Type B pancreatic cell (in vitro differentiated cells): ENCODE measurements at regions not wholly inside any gene's neighbourhood (a gene's known extent, or its start where the extent isn't known, plus 50 kb on each side); places are given as distances from the start of the nearest gene placed in this dataset.

Experiments used
- DNase-seq: peaks from one replicate; pipeline ENCODE4 v3.0.0; 2021; ENCODE audit warnings: mixed read lengths; ENCODE audit not compliant: unreplicated experiment; ENCODE audit errors: extremely low spot score
- H3K27ac Mint-ChIP-seq: 2 replicates; pipeline ENCODE4 v1.8.0; 2021; ENCODE audit warnings: mild to moderate bottlenecking, mixed read lengths
- H3K27me3 Mint-ChIP-seq: 2 replicates; pipeline ENCODE4 v1.8.0; 2021; ENCODE audit warnings: mixed read lengths
- H3K36me3 Mint-ChIP-seq: 2 replicates; pipeline ENCODE4 v1.8.0; 2021; ENCODE audit warnings: mixed read lengths
- H3K4me1 Mint-ChIP-seq: one replicate; pipeline ENCODE4 v1.8.0; 2021; ENCODE audit warnings: mixed read lengths; ENCODE audit not compliant: unreplicated experiment
- H3K4me3 Mint-ChIP-seq: 2 replicates; pipeline ENCODE4 v1.8.0; 2021; ENCODE audit warnings: mild to moderate bottlenecking, mixed read lengths
- H3K9me3 Mint-ChIP-seq: 2 replicates; pipeline ENCODE4 v1.8.0; 2021; ENCODE audit warnings: mixed read lengths
- TF ChIP-seq, protein P1 (sequence below): fragments of 200-600 bp; sonication (generic); conservative IDR thresholded peaks from 2 replicates; pipeline ENCODE4 v1.5.0; 2021; ENCODE audit warnings: antibody characterized with exemption, mild to moderate bottlenecking

DNA sequence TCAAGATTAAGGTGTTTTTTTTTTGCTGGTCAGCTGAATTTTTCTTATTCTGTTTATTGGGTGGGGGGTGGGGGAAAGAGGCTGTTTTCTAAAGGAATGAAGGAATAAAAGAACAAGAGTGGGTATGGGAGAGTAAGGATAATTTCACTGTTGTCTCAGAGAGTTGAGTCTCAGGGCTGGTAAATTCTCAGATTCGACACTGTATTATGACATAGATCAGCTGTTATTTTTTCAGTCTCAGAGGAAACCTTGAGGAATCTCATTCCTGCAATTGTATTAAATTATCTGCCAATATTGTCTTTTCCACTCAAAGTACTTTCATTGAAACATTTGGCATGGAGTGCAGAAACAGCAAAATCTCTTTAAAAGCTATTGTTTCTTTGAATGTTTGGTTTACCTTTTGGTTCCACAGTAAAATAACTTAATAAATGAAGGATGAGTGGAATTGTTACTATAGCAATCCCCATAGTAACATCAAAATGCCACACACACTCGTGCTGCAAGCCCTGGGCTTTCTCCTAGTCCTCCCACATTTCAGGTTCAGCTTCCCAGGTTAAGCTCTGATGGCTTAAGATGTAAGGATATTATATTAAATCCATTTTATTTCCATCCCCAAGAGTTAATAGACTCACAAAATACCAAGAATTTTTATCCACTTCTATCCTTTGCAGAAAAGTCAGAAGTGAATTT, 478.7 kb upstream of the TCF4 start:
- Mint-ChIP-seq H3K9me3 (peaks cover 3% of the 10 kb centered on the region), H3K27ac (no peak overlapping the region), H3K4me3 (no peak overlapping the region), H3K27me3 (no peaks in the 10 kb centered on the region), H3K4me1 (peaks cover 13% of the 10 kb centered on the region), H3K36me3 (no peaks in the 10 kb centered on the region)
- no peak for DNase-seq
- TF ChIP-seq, protein P1, sequence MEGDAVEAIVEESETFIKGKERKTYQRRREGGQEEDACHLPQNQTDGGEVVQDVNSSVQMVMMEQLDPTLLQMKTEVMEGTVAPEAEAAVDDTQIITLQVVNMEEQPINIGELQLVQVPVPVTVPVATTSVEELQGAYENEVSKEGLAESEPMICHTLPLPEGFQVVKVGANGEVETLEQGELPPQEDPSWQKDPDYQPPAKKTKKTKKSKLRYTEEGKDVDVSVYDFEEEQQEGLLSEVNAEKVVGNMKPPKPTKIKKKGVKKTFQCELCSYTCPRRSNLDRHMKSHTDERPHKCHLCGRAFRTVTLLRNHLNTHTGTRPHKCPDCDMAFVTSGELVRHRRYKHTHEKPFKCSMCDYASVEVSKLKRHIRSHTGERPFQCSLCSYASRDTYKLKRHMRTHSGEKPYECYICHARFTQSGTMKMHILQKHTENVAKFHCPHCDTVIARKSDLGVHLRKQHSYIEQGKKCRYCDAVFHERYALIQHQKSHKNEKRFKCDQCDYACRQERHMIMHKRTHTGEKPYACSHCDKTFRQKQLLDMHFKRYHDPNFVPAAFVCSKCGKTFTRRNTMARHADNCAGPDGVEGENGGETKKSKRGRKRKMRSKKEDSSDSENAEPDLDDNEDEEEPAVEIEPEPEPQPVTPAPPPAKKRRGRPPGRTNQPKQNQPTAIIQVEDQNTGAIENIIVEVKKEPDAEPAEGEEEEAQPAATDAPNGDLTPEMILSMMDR, result no peak

DNA sequence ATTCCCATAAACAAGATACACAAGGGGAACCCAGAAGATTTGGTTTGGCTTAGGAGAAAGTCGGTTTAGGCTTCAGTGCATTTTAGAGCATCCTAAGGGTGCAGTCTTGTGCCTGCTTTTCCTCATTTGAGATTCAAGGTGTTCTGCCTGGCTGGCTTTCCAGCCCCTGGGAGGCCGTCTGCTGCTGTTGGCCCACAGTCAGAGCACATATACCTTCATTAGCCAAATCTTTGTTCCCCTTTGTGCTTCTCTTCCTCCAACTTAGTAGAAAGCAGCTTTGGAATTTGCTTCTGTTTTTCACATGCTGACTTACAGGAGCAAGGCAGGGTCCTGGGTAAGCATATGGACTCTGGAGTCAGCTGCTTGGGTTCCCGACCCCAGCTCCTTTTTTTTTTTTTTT, 477.1 kb upstream of the TCF4 start:
- no peak for DNase-seq
- no peak overlapping the region for H3K4me3 Mint-ChIP-seq
- H3K9me3 Mint-ChIP-seq, result peaks cover 4% of the 10 kb centered on the region
- H3K27me3 Mint-ChIP-seq, result no peaks in the 10 kb centered on the region
- peaks cover 13% of the 10 kb centered on the region for H3K4me1 Mint-ChIP-seq
- TF ChIP-seq, protein P1, result no peak
- H3K36me3 Mint-ChIP-seq, result no peaks in the 10 kb centered on the region
- H3K27ac Mint-ChIP-seq, result no peak overlapping the region

DNA sequence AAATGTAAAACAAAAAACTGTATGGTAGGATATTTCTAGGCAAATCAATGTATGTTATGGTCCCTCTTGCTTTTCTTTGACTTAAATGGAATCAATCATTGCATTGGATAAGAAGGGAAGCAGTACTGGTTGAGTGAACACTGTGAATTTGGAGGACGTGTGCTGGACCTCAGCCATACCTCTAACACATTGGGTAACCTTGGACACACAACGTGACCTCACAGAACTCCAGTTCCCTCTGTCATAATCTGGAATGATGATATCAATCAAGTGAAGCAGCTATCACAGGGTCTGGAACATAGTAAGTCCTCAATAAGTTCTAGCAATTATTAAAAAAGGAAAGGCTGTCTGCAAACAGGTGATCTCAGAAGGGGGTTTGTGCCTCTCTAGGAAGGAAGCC, 474.9 kb upstream of the TCF4 start:
- Mint-ChIP-seq H3K27ac (no peak overlapping the region), H3K9me3 (peaks cover 4% of the 10 kb centered on the region), H3K27me3 (no peaks in the 10 kb centered on the region), H3K36me3 (no peaks in the 10 kb centered on the region), H3K4me3 (no peak overlapping the region), H3K4me1 (peaks cover 13% of the 10 kb centered on the region)
- no peak for DNase-seq
- TF ChIP-seq, protein P1, result no peak

DNA sequence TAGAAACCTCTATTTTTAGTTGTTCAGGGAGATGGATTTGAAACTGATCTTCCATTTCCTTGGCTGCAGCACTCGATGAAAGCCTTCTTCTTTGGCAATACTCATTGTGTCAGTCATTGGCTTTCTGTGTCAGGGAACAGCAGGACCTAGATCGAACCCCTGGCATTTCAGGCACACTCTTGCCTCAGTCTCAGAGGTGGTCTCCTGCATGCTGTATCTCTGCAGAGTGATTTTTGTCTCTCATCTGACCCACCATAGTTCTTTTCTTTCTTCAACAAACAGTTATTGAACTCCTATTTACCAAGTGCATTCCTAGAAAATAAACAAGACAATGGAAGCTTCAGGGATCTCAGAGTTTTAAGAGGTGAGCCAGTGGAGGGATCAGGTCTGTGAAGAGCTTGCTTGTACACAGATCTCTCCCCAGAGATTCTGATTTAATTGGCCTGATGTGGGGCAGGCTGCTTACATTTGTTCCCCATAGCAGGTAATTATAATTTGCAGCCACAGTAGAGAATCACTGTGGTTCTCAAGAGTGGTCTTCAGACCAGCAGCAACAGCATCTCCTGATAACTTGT, 473.1 kb upstream of the TCF4 start:
- no peak for DNase-seq
- TF ChIP-seq, protein P1, result no peak
- H3K27ac Mint-ChIP-seq, result no peak overlapping the region
- no peaks in the 10 kb centered on the region for H3K27me3 Mint-ChIP-seq
- peaks cover 4% of the 10 kb centered on the region for H3K9me3 Mint-ChIP-seq
- H3K4me1 Mint-ChIP-seq, result peaks cover 4% of the 10 kb centered on the region
- H3K4me3 Mint-ChIP-seq, result no peak overlapping the region
- no peaks in the 10 kb centered on the region for H3K36me3 Mint-ChIP-seq

DNA sequence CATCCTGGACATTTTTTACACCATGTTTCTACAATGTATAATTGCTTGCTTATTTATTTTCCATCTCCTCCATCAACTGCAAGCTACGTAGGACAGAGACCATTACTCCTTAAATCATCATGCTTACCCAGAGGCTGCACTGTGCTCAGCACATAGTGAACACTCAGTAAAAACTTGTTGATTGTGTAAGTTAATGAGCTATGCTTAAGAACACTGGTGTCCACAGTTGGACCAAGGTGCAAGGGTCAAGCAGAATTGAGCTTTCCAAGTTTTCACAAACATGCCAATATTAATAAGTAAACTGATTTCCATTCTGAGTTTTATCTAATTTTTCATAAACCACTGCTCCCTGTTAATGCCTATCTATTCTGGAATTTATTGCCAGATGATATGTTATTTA, 464.2 kb upstream of the TCF4 start:
- no peaks in the 10 kb centered on the region for H3K27me3 Mint-ChIP-seq
- no peak overlapping the region for H3K27ac Mint-ChIP-seq
- no peak overlapping the region for H3K4me3 Mint-ChIP-seq
- no peaks in the 10 kb centered on the region for H3K4me1 Mint-ChIP-seq
- H3K9me3 Mint-ChIP-seq, result peaks cover 4% of the 10 kb centered on the region
- TF ChIP-seq, protein P1, result no peak
- H3K36me3 Mint-ChIP-seq, result no peaks in the 10 kb centered on the region
- DNase-seq, result no peak
